ENCODE measurements at regions not wholly inside any gene's neighbourhood (a gene's known extent, or its start where the extent isn't known, plus 50 kb on each side); places are given as distances from the start of the nearest gene placed in this dataset.

- TF ChIP-seq CTCF (conservative IDR thresholded peaks at IDR 0.05) (no peak), ZFX (IDR thresholded peaks at IDR 0.05) (no peak)
These were observed 184.0 kb upstream of the LYZL1 start for GRCh38 chr10:29104661-29105399.
